DMS53 treated with DMSO at 0.1 percent for 48 hours (cell line): ENCODE measurements at regions not wholly inside any gene's neighbourhood (a gene's known extent, or its start where the extent isn't known, plus 50 kb on each side); places are given as distances from the start of the nearest gene placed in this dataset.

Experiments used
- DNase-seq: peaks from one replicate; lab custom pipeline; 2025; ENCODE audit not compliant: unreplicated experiment; lab: John Stamatoyannopoulos, UW

DNA sequence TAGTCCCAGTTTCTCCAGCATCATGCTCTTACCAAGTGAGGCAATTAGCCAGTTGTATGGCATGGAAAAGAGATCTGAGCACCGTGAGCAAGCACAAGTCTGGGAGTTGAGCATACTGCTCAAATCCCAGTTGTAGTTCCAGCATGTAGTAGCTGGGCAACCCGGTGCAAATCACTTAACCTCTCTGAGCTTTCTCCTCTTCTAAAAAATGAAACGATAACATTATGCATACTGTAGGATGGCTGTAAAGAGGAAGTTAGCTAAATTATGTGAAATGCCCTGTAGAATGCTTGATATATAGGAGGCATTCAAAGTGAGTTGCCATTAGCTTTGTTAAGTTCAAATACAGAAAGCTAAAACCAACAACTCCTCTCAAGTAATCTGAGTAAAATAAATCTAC, 164.0 kb upstream of the ZEB2 start:
- DNase-seq = no peak

DNA sequence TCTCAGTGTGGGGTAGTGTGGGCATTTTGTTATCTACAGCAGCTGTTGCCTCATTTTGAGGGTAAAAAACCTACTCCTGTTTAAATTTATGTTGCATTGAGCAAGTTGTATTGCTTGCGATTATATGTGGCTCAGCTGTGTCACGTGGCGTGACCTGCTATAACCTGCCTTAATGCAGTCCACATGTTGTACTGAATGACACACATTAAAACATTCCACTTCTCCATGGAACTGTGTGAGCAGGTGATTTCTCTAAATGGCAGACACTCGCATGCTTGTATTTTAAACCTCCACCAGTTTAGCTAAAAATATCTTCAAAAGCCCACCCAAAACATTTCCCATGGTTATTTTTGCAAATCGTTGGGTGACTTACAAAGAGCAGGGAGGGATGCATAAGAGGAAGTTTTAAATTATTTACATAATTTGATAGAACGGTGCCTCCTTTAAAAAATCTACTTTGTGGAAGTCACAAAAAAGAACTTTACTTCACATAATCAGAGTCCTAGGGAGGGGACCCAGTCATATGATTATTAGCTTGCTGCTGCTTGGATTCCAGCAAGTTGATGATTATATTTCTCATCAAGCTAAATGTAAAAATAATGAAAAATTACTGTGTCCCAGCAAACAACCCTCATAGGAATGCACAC, 163.3 kb upstream of the ZEB2 start:
- no peak for DNase-seq

DNA sequence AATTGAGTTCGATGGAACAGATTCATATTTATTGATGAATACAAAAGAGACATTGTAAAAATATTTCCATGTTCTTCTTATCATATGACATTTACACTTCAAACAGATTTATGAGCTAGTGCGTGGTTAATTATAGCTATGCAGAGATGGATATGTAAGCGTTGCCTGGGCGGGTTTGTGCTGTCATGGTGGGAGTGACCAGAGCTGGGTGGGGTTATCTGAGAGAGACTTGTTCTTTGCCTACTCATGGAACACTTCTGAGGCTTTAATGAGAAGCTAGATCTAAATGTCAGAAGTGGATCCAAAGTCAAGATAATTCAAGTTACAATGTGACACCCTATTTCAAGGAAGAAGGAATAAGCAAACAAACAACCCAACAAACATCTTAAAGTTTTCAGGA, 162.3 kb upstream of the ZEB2 start:
- no peak for DNase-seq

DNA sequence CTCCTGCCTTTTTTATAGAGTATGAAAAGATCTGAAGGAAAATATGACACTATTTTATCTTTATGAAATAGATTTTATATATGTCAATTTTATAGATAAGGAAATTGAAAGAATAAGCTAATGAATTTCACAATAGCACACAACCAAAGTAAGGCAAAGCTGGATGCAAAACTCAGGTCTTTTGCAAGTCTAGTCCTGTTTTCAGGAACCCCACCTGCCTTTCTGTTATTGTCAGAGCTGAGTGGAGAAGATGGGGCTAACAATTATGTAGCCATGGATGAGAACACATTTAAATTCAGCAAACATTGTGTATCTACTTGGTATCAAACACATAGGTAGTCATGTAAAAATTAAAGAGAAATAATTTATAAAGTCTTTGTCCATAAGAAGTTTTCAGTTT, 161.5 kb upstream of the ZEB2 start:
- no peak for DNase-seq

DNA sequence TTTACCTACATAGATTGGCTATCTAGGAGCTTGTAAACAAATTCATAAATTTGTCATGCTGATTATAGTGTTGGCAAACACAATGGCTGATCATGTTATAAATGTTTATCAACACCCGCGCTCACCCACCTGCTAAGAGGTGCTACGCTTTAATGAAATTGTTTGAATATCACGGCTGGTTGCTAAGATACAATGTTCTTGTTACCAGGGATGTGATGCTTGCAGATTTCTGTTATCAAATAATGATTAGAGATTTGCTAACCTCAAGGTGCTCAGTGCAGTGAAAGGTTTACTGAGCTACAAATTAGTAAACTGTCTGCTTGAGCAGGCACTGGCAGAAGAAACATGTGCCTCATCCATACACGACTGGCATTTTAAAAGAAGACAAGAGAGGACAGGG, 160.0 kb upstream of the ZEB2 start:
- no peak for DNase-seq

DNA sequence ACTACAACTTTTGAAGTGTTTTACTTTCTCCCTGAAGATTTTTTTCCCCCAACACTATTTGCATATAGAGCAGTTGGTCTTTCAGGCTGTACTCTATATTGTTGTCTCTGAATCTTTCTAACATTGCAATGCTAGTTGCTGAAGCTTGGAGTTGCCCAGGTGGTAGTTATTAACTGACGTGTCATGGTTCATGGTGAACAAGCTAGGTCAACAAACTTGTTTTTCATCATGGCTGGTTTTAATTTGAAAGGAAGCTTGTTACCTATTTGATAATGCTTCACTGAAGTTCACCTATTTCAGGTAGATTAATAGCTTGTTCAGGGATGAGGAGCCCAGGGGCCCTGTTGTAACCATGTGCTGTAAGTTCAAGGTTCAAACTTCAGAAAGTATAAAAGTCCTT, 158.8 kb upstream of the ZEB2 start:
- DNase-seq = peak; percentile 14

DNA sequence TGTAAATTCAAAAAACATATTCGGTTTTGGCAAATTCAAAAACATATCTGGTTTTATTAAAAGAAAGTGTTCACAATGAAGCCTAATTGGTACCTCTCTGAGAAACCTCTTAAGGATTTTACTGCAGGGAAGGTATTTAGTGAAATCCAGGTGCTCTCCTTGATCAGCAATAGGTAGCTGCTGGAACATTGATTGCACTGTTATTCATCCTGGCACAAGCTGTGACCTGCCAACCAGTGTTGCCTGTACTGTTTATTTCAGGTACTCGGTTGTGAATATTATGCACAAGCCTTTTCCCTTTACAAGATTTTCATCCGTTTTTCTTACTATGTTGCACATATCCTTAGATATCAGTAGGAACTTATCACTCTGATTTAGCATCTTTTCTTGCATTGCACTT, 155.8 kb upstream of the ZEB2 start:
- no peak for DNase-seq

DNA sequence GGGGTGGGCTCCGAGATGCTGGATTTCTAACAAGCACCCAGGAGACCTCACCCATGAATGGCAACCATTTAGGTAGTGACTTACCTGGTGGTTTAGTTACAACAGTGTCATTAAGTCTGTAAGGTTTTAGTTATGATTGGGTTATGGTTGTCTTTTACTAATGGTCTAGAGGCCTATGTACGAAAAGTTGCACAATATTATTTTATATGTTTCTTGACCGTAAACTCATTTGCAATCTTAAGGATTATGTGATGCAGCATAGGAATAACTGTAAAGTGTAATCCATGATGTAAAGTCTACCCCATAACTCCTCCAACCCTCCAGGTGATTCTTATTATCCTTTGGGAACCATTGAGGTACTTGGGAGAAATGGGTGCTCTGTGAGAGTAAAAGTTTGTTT, 155.4 kb upstream of the ZEB2 start:
- DNase-seq = no peak

DNA sequence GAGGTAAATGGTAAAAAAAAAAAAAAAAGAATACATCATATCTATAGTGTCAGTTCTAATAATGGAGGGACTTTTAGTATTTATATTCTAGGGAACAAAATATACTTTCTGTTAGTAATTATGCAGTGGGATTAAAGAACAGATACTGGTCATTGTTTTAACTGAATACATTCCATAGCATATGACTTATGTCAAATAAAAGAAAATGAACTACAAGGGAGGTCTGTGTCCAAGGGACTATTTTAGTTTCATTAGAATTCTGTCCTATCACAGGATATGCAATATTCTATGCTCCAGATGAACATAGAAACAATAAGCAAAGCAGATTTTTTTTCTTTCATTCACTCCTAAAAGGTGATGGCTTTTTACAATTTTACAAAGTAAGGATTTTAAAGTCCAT, 154.2 kb upstream of the ZEB2 start:
- no peak for DNase-seq

DNA sequence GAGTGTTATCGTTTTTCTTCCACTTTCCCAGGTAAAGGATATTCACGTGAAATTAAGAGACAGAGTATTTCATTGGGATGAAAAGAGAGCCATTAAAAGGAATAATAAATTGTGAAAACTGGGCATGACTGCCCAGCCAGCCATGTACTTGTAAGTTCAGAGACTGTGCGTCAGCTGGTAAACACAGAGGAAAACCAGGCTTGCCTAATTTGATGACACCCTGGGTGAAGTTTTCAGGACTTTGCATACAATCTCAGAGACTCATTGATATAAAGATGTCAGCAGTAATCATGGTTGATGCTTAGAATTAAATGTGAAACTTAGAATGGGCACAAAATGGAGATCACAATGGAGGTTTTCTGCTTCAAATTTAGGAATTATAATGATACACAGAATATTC, 153.5 kb upstream of the ZEB2 start:
- DNase-seq = no peak

DNA sequence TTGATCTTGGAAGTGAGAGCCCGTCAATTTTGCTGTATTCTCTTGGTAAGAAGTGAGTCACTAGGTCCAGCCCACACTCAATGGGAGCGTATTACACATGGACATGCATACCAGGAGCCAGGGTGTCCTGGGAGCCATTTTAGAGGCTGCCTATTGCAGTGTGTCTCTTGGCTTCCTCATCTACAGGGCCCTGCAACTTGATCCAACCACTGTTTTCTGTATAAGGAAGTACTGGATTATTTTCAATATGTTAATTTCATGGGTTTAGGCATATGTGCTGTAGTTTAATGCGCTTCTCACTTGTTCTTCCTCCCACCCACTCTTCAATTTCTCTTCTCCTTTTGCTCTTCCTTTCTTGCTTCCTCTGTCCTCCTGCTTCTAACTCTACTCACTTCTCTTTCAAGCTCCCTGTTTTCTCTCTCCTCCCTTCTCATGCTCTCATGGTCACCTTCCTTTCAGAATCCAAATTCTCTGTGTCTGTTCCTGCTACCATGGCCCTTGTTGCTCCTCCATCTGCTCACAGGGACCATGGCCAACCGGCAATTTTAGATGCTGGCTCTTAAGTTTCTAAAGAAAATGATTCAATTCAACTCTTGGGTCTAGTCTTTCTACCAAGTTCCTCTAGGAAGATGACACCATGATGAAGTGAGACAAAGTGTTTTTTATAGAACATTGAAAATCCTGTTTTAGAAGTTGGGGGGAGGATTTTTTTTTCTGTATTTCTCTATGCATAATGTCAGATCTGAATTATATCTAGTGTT, 152.0 kb upstream of the ZEB2 start:
- no peak for DNase-seq

DNA sequence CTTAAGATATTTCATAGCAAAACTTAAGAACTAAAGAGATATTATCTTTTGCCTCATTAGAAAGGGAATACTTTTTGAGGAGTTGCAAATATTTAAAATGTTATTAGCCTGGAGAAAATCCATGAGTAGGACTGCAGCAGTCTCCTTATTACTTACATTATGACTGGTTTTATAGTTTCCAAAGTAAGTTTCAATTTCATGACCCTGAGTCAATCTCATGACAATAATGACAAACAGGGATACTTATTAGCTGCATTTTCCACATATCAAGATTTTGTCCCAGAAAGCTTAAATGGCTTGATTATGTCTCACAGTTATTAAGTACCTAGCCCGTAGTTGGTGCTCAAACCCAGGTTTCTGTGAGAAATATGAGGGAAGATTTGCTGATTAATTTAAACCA, 150.8 kb upstream of the ZEB2 start:
- DNase-seq = no peak

DNA sequence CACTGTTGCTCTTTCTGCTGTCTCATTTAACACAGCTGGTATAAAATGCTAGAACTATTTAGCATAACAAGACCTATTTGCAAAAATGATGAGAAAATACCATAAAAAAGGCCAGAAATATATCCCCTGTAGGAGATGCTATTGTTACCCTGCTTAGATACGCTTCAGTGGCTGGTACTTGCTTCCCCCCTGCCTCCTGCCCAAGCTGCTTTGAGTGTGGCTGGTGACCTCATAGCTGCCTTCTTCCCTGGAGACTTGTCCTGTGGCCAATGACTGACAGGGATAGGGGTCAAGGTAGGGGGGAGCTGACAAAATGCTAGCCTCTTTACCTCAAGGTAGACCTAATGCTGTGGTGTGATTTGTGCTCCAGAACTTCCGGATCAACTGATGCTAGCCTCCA, 150.2 kb upstream of the ZEB2 start:
- DNase-seq = no peak

DNA sequence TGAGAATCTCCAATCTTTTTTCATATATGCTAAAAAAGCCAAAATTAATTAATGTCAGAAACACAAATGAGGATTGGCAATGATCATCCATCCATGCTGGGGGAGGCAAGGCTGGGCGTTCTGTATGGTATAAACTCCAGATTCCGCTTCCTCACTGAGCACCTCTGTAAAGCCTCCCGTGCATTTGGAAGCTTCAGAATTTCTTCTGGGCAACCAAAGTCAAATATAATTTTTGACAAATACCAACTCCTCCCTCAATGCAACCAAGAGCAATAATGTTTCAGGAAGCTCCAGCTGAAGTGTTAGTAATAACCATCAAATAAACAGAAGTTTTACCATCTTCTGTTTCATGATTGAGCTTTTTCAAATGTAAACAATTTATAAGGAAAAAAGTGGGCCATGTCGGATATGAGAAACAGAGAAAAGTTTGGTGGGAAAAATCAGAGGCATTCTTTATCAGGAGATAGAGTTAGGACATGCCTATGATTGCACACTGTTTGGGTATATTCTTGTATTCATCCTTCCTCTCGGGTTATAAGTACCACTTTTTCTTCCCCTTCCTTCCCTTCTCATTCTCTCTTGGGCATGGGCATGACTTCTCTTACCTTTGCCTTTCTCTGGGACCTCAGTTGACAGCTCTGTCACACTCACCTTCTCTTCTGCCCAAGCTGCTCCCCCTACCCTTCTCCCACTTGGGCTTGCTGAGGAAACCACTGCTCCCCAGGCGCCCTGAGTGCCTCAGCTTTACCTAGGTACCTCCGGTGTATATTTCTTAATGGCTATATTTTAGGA, 149.5 kb upstream of the ZEB2 start:
- no peak for DNase-seq

DNA sequence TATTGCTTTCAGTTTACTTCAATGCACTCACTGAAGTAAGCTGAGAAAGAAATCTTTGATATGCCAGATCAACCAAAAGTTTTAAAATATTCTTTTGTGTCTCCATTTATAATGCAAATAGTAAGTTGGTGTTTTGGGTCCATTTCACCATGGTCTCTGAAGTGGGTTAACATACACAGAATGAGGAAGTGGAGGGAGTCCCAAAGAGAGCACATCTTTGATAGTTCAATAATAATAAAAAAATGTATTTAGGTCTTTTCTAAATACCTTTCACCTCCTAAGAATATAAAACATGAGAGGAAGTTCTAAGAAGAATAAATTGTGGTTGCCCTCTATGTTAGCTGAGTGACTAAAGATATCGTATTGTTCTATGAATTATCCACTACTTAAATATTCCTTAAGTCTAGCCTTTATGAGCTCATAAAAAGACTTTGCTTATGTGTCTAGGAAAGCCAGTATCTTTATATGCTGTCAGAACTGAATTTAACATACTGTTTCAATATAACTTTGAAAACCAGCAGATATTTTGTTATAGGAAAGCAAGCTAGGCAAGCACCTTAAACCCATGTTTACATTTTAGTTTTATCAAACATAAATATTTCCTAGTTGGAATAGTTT, 148.7 kb upstream of the ZEB2 start:
- no peak for DNase-seq

DNA sequence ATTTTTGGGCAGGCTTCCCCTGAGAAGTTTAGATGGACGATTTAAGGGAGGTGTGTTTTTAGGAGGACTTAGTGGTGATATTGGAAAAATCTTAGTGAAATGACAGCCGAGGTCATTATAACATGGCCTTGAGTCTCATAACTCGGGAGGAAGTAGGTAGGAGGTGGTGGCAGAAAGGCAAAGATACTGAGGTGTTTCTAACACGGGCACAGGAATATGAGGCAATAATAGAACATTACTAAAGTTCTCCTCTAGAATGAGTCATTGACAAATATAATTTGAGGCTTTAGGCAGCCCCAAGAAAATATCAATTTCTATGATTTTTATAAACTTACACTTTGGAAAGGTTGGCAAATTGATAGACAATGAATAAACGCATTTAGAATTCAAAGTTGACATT, 146.1 kb upstream of the ZEB2 start:
- DNase-seq = no peak

DNA sequence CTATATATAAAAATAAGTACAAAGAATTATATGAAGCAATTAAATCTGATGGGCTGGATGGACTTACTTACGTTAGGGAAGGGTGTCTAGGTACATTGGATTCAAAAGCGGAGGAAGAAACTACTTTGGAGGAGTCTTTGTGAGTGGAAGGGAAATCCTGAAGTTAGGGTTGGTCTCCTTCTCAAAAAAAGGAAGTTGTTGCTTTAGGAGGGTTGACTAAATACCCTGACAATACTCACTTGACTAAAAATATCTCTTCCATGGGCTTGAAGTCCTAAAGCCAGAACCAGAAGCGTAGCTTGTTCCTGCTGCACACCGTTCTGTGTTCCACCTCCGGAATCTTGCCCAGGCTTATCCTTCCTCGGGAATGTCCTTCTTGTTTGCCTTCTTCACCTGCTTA, 143.3 kb upstream of the ZEB2 start:
- no peak for DNase-seq

DNA sequence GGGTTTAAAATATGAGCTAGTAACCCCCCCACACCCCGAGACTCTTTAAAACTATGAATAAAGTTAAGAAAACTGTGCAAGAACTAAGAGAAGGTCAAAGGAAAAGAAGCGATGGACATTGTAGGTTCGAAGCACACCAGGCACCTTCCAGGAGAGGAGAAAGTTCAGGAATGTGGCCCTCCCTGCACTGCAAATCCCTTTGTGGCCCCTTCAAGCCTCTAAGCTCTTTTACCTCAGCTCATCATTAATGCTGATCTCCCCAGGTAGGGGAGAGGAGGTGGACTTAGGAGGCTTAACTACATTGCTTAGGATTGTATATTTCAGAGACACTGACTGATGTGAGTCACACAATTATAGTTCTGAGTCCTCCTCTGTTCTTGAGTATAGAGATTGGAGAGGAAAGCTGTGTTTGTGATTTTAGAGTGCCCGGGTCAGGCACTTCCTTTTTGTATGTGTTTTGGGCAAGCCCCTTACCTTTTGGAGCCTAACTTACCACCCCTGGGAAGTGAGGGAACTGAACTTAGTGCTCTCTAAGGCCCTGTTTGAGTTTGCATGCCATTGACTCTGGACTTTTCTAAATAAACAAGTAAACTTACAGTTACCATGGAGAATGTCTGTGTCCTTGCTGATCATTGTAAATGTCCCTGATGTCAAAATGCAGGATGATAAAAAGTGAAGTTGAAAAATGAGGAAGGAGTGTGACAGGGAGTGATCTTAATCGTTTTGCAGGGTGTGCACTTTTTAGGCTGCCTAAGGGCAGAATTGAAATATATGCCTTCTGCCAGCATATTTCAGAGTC, 140.8 kb upstream of the ZEB2 start:
- no peak for DNase-seq

DNA sequence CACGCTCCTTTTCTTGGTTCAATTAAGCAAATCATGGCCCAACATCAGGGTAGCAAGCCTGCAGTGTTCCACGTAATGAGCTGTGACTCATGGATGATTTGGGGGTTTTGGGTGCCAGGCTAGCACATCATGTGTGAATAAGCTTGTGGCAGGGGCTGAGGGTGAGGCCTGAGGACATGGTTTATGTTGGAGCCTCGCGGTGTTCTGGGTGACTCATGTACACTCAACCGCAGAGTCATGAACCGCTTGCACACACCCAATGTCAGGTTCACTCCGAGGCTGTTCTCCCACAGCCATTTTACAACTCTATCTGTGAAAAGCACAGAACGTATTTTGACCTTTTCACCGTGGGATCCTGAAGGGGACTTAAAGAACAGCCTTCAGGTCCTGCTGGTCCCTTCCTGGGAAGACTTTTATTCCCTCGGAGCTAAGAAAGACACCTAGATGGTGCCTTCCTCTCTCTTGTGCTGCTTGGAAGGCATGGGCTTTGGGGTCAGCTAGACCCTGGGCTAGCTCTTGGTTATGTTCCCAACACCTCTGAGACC, 139.9 kb upstream of the ZEB2 start:
- DNase-seq = no peak

DNA sequence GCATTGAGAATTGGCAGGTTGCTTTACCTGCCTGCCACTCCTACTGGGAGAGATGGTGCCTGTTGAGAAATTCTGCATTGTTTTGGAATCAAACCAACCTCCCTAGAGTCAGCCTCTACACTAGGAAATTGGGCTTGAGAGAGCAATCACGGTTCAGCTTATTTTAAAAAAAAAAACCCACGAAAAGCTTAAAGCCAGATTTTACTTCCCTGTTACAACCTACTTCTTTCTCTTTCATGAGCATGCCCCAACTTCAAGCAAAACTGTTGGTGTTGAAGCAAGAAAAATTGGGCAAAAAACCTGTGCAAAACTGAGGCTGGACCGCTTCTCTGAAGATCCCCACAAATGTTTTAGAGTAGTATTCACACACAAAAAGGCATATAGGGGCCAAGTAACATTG, 134.6 kb upstream of the ZEB2 start:
- no peak for DNase-seq

DNA sequence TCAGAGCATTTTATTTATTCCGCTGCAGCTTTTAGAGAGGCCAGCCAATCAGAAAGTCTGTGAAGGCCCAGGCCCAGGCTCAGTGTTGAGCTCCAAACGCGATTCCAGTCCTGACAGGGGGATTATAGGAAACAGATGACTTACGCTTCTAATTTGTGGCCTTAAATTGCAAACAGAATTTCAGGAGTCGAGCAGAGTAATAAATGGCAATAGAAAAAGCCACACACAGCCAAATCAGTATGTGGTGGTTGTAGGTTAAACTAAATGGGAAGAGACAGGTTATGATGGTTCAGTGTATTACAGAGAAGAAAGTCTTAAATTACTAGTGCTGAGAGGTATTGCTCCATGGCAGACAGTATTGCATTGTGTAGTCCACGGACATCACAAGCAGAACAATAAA, 131.0 kb upstream of the ZEB2 start:
- no peak for DNase-seq
